ENCODE measurements at regions not wholly inside any gene's neighbourhood (a gene's known extent, or its start where the extent isn't known, plus 50 kb on each side); places are given as distances from the start of the nearest gene placed in this dataset.

GRCh38 chr13:34345258-34345965, 527.5 kb downstream of the RFC3 start:
- no peaks in the 10 kb centered on the region for H3K27me3 Mint-ChIP-seq

GRCh38 chr13:34346626-34347025, 528.7 kb downstream of the RFC3 start:
- Histone ChIP-seq H3K9me3 (ENCODE audit: control extremely low read depth in 1 of 3, control insufficient read depth in 2 of 3, insufficient read depth in 1 of 3, low read length in 2 of 3) (no peaks in the 10 kb centered on the region), H3K9ac (ENCODE audit: low read length) (no peak overlapping the region), H3K27me3 (replicated peaks in 1 of 4; ENCODE audit: control extremely low read depth in 1 of 4, control insufficient read depth in 3 of 4, insufficient read depth in 4 of 4, low read length in 3 of 4) (no peaks in the 10 kb centered on the region), H4K20me1 (ENCODE audit: control insufficient read depth, insufficient read depth, low read length, poor library complexity, severe bottlenecking) (no peaks in the 10 kb centered on the region), H3K27ac (ENCODE audit: low read length in 2 of 2) (no peak overlapping the region), H3K4me1 (ENCODE audit: control insufficient read depth in 2 of 2, insufficient read depth in 2 of 2, low read length in 2 of 2) (no peaks in the 10 kb centered on the region), H3K4me3 (ENCODE audit: control extremely low read depth in 1 of 5, extremely low read depth in 1 of 5, insufficient read depth in 1 of 5, low read depth in 2 of 5, low read length in 4 of 5) (no peak overlapping the region), H3K79me2 (ENCODE audit: control insufficient read depth, insufficient read depth, low read length) (no peaks in the 10 kb centered on the region), H3K36me3 (replicated peaks in 1 of 2; ENCODE audit: control extremely low read depth in 1 of 2, control insufficient read depth in 1 of 2, extremely low read depth in 1 of 2, insufficient read depth in 2 of 2, low read length in 1 of 2) (no peaks in the 10 kb centered on the region), H3K4me2 (replicated peaks; ENCODE audit: low read depth, low read length, poor library complexity, severe bottlenecking) (no peak overlapping the region), H2AFZ (ENCODE audit: insufficient read depth, low read depth, low read length, poor library complexity, severe bottlenecking) (no peak overlapping the region)
- 70% methylated on average over 1 of the region's 4 CpGs for WGBS (ENCODE audit: insufficient coverage)
- ChIA-PET CTCF (no interaction called here), POLR2A (no interaction called here)
- Mint-ChIP-seq H3K27ac (no peak overlapping the region), H3K4me1 (no peaks in the 10 kb centered on the region), H3K27me3 (no peaks in the 10 kb centered on the region), H3K9me3 (ENCODE audit: insufficient read depth) (peaks cover 4% of the 10 kb centered on the region), H3K4me3 (no peak overlapping the region)
- ATAC-seq (ENCODE audit: low read depth): no peak
- TF ChIP-seq EZH2 (IDR thresholded peaks at IDR 0.05; ENCODE audit: borderline replicate concordance, insufficient read depth, low read depth, low read length, poor library complexity, severe bottlenecking) (no peak), CTCF (IDR thresholded peaks at IDR 0.05) (no peak)
- no peak for DNase-seq
- intact Hi-C loops (cut with micrococcal nuclease): no loop called here

More at GRCh38 chr13:34345258-34345965, 527.5 kb downstream of the RFC3 start:
- Histone ChIP-seq H3K36me3 (replicated peaks in 1 of 2; ENCODE audit: control extremely low read depth in 1 of 2, control insufficient read depth in 1 of 2, extremely low read depth in 1 of 2, insufficient read depth in 2 of 2, low read length in 1 of 2) (no peaks in the 10 kb centered on the region), H3K4me2 (replicated peaks; ENCODE audit: low read depth, low read length, poor library complexity, severe bottlenecking) (no peak overlapping the region), H3K27ac (ENCODE audit: low read length in 2 of 2) (no peak overlapping the region), H2AFZ (ENCODE audit: insufficient read depth, low read depth, low read length, poor library complexity, severe bottlenecking) (no peak overlapping the region), H3K79me2 (ENCODE audit: control insufficient read depth, insufficient read depth, low read length) (no peaks in the 10 kb centered on the region), H3K27me3 (replicated peaks in 1 of 4; ENCODE audit: control extremely low read depth in 1 of 4, control insufficient read depth in 3 of 4, insufficient read depth in 4 of 4, low read length in 3 of 4) (no peaks in the 10 kb centered on the region), H3K4me3 (ENCODE audit: control extremely low read depth in 1 of 5, extremely low read depth in 1 of 5, insufficient read depth in 1 of 5, low read depth in 2 of 5, low read length in 4 of 5) (no peak overlapping the region), H4K20me1 (ENCODE audit: control insufficient read depth, insufficient read depth, low read length, poor library complexity, severe bottlenecking) (no peaks in the 10 kb centered on the region), H3K9ac (ENCODE audit: low read length) (no peak overlapping the region), H3K4me1 (ENCODE audit: control insufficient read depth in 2 of 2, insufficient read depth in 2 of 2, low read length in 2 of 2) (no peaks in the 10 kb centered on the region), H3K9me3 (ENCODE audit: control extremely low read depth in 1 of 3, control insufficient read depth in 2 of 3, insufficient read depth in 1 of 3, low read length in 2 of 3) (no peaks in the 10 kb centered on the region)
- Mint-ChIP-seq H3K9me3 (ENCODE audit: insufficient read depth) (no peaks in the 10 kb centered on the region), H3K4me3 (no peak overlapping the region), H3K27ac (no peak overlapping the region), H3K4me1 (no peaks in the 10 kb centered on the region)
- intact Hi-C loops (cut with micrococcal nuclease): no loop called here
- POLR2A ChIA-PET: no interaction called here
- CTCF ChIA-PET: no interaction called here
- TF ChIP-seq EZH2 (IDR thresholded peaks at IDR 0.05; ENCODE audit: borderline replicate concordance, insufficient read depth, low read depth, low read length, poor library complexity, severe bottlenecking) (no peak), CTCF (IDR thresholded peaks at IDR 0.05) (no peak)
- DNase-seq (no peak), ATAC-seq (ENCODE audit: low read depth) (no peak)
- WGBS (ENCODE audit: insufficient coverage): 20% methylated on average over 1 of the region's 7 CpGs
